Astrocyte of the hippocampus (primary cell): ENCODE measurements at regions not wholly inside any gene's neighbourhood (a gene's known extent, or its start where the extent isn't known, plus 50 kb on each side); places are given as distances from the start of the nearest gene placed in this dataset.
"Not testable (repeated sequence)": the region's sequence is repeated elsewhere in the genome, so short reads cannot be mapped to it uniquely, and the experiment has no call there.

Experiments used
- DNase-seq: peaks from one replicate; pipeline ENCODE4 v3.0.0; 2011; ENCODE audit warnings: low read depth, low spot score

DNA sequence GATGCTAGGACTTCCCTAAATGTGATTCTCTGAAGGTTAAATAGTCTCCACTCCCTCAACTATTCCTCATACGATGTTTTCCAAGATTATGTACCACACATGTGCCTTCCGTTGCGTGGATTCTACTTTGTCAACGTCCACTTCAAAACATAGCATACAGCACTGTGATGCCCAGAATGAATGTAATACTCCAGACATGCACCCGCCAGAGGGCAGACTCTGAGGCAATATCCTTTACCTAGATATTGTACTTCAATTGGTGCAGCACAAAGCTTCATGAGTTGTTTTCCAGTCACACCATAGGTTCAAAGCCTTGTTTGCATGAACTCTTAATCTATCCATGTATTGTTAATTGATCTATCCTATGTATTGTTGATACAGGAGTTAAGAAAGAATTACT is 201.0 kb upstream of the NABP1 start:
- no peak for DNase-seq

DNA sequence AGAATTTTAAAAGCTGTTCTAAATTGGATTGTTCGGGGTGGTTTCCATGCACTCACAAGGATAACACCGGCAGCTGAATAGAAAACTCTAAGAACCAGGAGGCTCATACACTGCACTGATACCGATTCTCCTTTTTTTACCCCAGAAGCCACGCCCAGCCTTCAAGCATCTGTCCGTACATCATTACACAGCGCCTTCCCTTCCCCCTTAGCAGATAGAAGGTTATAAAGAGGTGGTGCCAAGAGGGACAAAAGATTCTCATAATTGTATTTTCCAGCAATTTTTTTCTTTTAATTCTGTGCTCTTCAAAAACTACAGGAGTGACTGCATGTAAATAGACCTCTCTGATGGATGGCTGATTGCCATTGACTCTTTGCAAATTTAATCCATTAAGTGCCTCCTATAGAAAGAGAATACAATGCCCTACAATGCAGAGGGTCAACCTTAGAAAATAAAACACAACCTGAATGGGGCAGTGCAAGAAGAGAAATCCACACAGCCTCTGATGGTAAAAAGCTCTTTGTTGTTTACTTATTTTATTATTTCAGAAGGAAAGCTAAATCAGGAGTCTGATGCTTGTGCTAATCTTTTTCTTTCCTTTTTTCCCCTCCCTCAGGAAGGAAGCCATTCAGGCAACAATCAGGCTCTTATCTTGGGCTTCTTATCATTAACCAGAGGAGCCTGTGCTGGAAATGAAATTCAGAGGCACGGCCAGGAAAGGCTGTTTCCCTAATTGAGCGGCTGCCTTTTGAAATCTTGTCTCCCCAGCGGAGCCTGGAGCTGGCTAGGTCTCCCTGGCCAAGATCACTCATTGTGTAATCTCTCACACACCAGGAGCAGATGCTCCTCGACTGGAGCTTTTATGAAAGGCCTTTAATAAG is 198.9 kb upstream of the NABP1 start:
- peak; percentile 81 for DNase-seq

GRCh38 chr2:191479680-191480023 is 198.3 kb upstream of the NABP1 start:
- DNase-seq, result no peak

- DNase-seq, result no peak
Observed at GRCh38 chr2:191481305-191482070, 196.4 kb upstream of the NABP1 start.

DNA sequence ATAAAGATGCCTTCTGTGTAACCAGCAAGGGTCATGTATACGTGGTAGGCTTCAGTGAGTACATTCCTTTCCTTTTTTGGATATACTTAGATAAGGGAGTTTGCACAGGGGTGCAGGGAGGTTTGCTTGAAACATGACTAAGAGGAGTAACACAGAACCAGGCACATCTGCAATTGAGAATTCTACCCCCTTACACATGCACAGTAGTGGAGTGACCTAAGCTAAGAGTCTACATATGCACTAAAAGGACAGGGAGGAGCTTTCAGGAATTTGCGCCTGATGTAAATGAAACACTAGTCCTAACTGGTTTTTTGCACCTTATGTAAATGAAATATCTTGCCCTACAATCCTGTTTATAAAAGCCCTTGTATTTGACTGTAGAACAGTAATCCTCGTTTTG is 194.8 kb upstream of the NABP1 start:
- no peak for DNase-seq

- peak; percentile 98 for DNase-seq
Observed at GRCh38 chr2:191486584-191487320, 191.2 kb upstream of the NABP1 start.

DNA sequence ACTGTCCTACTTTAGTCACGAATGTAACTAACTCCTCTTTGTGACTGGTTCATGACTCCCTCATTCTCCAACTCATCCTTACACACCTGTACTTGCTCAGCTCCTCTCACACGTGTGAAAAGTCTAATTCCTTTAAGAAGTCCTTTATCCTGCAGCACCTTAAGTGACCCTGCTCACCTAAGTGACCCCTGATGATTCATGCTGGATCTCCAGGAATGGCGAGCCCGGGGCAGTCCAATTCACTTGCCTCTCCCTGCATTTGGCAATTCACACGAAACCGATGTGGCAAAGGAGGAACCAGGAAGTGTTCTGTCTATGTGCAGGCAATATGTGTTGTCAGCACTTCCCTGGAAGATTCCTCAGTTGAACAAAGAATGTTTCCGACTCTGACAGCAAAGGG is 189.8 kb upstream of the NABP1 start:
- DNase-seq, result peak; percentile 12

GRCh38 chr2:191489177-191489576 is 188.8 kb upstream of the NABP1 start:
- no peak for DNase-seq

DNA sequence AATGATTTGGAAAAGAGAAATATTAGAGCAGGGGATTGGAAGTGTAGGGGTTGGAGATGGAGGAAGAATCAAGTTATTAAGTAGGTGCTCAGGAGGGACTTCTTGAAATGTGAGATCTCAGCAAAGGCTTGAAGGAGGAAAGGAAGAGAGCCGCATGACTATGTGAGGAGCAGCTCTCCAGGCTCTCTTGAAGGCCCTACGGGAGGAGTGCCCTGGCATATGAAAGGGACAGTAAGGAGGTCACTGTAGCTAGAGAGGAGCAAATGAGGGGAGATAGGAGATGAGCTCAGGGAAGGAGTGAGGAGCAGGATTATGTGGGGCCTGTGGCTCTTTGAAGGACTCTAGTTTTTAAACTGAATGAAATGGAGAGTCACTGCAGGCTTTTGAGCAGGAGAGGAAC is 181.1 kb upstream of the NABP1 start:
- no peak for DNase-seq

- no peak for DNase-seq
Observed at GRCh38 chr2:191497822-191498221, 180.1 kb upstream of the NABP1 start.

DNA sequence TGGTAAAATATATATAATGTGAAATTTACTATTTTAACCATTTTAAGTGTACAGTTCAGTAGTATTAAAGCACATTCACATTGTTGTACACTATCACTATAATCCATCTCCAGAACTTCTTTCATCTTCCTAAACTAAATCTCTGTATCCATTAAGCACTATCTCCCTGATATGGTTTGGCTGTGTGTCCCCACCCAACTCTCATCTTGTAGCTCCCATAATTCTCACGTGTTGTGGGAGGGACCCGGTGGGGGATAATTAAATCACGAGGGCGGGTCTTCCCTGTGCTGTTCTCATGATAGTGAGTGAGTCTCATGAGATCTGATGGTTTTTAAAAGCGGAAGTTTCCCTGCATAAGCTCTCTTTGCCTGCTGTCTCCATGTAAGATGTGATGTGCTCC is 178.9 kb upstream of the NABP1 start:
- no peak for DNase-seq

DNA sequence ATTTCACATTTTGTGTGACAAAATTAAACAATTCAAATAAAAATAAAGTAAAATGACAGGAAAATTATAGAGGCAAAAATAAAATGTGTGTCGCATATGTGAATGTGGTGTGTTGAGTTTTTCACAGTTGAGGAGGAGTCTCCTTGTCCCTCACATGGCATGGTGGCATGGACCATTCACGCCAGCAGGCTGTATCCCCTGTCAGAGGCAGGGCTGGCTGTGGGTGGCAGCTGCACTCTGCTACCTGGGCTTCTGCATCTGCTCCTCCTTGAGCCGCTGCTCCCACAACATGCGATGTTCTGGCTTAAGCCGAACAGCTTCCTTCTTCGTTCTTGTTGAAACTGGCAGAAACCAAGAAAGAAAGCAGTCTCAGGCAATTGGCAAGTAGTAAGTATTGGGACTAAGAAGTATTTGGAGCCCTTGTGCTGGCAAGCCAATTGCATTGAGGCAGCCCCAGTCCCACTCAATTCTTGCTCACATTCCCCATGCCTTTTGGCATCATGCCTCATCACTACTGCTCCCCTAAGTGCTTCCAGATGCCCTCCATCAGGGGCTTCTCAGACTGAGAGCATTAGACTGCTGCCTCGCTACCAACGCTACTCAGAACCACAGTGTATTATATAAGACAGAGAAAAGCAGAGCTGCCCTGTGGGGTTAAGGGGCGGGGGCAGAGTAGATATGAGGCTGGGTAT is 177.9 kb upstream of the NABP1 start:
- DNase-seq, result peak; percentile 28

DNA sequence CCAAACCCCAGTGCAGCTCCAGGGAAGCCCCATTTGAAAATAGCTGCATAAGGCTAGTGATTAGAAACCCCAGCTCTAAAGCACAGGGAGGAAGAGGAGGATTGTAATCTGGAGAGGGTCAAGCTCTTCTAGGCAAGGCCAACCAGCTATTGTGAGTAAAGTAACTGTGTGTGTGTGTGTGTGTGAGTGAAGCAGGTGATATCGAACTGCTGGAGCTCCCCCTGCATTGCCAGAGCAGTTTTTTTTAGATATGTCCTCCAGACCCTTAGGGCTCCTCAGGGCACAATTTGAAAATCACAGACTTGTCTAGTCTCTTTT is 177.4 kb upstream of the NABP1 start:
- no peak for DNase-seq

GRCh38 chr2:191500884-191501560 is 176.9 kb upstream of the NABP1 start:
- DNase-seq, result peak; percentile 26

GRCh38 chr2:191501561-191502168 is 176.3 kb upstream of the NABP1 start:
- peak; percentile 67 for DNase-seq

DNA sequence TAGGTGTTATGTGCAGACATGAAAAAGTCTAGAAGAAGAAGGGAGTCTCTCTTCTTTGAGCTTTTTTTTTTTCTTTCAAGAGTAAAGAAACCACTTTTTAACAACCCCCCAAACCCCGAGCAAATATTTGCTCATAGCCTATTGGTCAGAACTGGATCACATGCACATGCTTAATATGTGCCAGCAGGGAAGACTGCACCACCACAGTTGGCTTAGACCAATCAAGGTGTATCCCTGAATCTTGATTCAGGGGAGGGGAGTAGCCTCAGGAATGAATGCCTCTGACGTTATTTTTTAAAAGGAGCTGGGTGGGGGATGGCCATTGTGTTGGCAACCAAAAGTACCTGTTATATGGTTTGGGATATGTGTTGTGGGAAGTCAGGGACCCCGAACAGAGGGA is 171.4 kb upstream of the NABP1 start:
- DNase-seq, result no peak

DNA sequence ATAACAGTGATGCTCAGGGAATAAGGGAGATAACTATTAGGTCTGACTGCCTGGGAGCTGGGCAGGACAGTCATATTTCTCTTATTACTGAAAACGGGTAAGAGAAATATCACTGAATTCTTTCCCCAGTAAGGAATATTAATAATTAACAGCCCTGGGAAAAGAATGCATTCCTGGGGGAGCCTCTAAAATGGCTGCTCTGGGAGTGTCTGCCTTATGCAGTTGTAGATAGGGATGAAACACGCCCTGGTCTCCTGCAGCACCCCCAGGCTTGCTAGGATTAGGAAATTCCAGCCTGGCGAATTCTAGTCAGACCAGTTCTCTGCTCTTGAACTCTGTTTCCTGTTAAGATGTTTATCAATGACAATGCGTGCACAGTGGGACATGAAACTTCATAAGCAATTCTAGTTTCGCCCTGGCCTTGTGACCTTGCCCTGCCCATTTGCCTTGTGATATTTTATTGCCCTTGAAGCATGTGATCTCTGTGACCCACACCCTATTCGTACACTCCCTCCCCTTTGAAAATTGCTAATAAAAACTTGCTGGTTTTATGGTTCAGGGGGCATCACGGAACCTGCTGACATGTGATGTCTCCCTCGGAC is 170.6 kb upstream of the NABP1 start:
- not testable (repeated sequence) for DNase-seq

- DNase-seq, result no peak
Observed at GRCh38 chr2:191508738-191509137, 169.2 kb upstream of the NABP1 start.

DNA sequence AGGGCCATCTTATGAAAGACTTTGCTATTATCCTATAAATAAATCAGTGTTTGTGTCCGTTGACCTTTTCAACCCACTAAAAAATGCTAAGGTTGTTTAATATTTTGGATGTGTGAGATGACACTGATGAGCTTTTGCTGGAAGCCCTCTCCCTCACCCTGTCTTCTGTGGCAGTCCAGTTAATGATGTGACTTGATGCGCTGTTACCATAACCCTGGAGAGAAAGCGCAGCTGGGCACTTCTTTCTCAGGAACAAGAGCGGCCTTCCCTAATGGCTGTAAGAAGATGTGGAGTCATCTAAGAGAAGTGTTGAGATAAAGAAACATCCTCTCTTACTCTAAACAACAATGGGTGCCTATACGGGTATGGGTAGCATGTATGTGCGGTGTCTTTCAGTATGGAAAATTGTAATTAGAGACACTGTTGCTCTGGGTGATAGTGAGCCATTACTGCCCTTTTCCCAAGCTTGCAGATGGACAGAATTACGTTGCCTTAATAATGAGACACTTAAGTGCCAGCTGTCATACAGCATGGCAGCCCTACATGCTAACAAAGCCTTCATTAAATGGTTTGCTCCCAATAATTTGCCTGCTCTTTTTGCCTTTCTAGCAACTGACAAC is 165.6 kb upstream of the NABP1 start:
- DNase-seq, result no peak

- DNase-seq, result no peak
Observed at GRCh38 chr2:191512874-191513273, 165.1 kb upstream of the NABP1 start.
